Activated gamma-delta T cell treated with Interleukin-2 at 50 U/mL for 16 hours (primary cell): ENCODE measurements at regions not wholly inside any gene's neighbourhood (a gene's known extent, or its start where the extent isn't known, plus 50 kb on each side); places are given as distances from the start of the nearest gene placed in this dataset.

Experiments used
- DNase-seq: peaks from one replicate; pipeline ENCODE4 v3.0.0-alpha.2; 2020

- no peak for DNase-seq
Observed at GRCh38 chr18:76594966-76595365, 99.9 kb upstream of the ZNF516 start.

- DNase-seq, result no peak
Observed at GRCh38 chr18:76593843-76594242, 98.8 kb upstream of the ZNF516 start.

- no peak for DNase-seq
Observed at GRCh38 chr18:76592981-76593381, 97.9 kb upstream of the ZNF516 start.

GRCh38 chr18:76592096-76592495 is 97.1 kb upstream of the ZNF516 start:
- no peak for DNase-seq

- DNase-seq, result no peak
Observed at GRCh38 chr18:76589866-76590265, 94.8 kb upstream of the ZNF516 start.

- DNase-seq, result no peak
Observed at GRCh38 chr18:76589316-76589715, 94.3 kb upstream of the ZNF516 start.

GRCh38 chr18:76588601-76589226 is 93.7 kb upstream of the ZNF516 start:
- no peak for DNase-seq

- no peak for DNase-seq
Observed at GRCh38 chr18:76587879-76588271, 92.8 kb upstream of the ZNF516 start.

- DNase-seq, result no peak
Observed at GRCh38 chr18:76587147-76587878, 92.3 kb upstream of the ZNF516 start.

- no peak for DNase-seq
Observed at GRCh38 chr18:76584414-76585310, 89.6 kb upstream of the ZNF516 start.

- DNase-seq, result no peak
Observed at GRCh38 chr18:76581261-76581660, 86.2 kb upstream of the ZNF516 start.

GRCh38 chr18:76580288-76580962 is 85.4 kb upstream of the ZNF516 start:
- DNase-seq, result no peak

- DNase-seq, result no peak
Observed at GRCh38 chr18:76579301-76579695, 84.3 kb upstream of the ZNF516 start.

GRCh38 chr18:76578571-76579300 is 83.7 kb upstream of the ZNF516 start:
- DNase-seq, result no peak

- DNase-seq, result no peak
Observed at GRCh38 chr18:76573325-76574025, 78.4 kb upstream of the ZNF516 start.

GRCh38 chr18:76572518-76573247 is 77.6 kb upstream of the ZNF516 start:
- no peak for DNase-seq

GRCh38 chr18:76571689-76572088 is 76.6 kb upstream of the ZNF516 start:
- no peak for DNase-seq

GRCh38 chr18:76570856-76571255 is 75.8 kb upstream of the ZNF516 start:
- no peak for DNase-seq

- DNase-seq, result no peak
Observed at GRCh38 chr18:76569644-76570419, 74.8 kb upstream of the ZNF516 start.

- DNase-seq, result no peak
Observed at GRCh38 chr18:76568731-76569130, 73.7 kb upstream of the ZNF516 start.
